RWPE2 (cell line): ENCODE measurements at regions not wholly inside any gene's neighbourhood (a gene's known extent, or its start where the extent isn't known, plus 50 kb on each side); places are given as distances from the start of the nearest gene placed in this dataset.
"Not testable (repeated sequence)": the region's sequence is repeated elsewhere in the genome, so short reads cannot be mapped to it uniquely, and the experiment has no call there.

Source experiments
- ATAC-seq: fragments of 200-7000 bp; cut with Tn5 transposase; 3 replicates; pipeline ENCODE4 v1.9.1; 2021; ENCODE audit warnings: low read depth
- DNase-seq: peaks from one replicate; pipeline ENCODE4 v3.0.0-alpha.2; 2020; ENCODE audit warnings: low spot score
- H3K27ac ChIP-seq: fragments of 450-650 bp; 2 replicates; pipeline ENCODE4 v1.5.1; 2017; ENCODE audit warnings: mild to moderate bottlenecking; ENCODE audit not compliant: poor library complexity, severe bottlenecking
- H3K27me3 ChIP-seq: fragments of 250-450 bp; sonication (Bioruptor Pico); 2 replicates; pipeline ENCODE4 v1.5.1; 2021; ENCODE audit warnings: mild to moderate bottlenecking, moderate library complexity; ENCODE audit not compliant: insufficient read depth, poor library complexity, severe bottlenecking
- H3K36me3 ChIP-seq: fragments of 250-450 bp; sonication (Bioruptor Pico); 2 replicates; pipeline ENCODE4 v1.5.1; 2020; ENCODE audit warnings: low read depth, mild to moderate bottlenecking, moderate library complexity
- H3K4me1 ChIP-seq: fragments of 250-450 bp; sonication (Bioruptor Pico); 2 replicates; pipeline ENCODE4 v1.5.1; 2021; ENCODE audit warnings: mild to moderate bottlenecking, moderate library complexity; ENCODE audit not compliant: insufficient read depth, poor library complexity, severe bottlenecking
- H3K4me3 ChIP-seq: fragments of 250-450 bp; sonication (Bioruptor Pico); 2 replicates; pipeline ENCODE4 v1.5.1; 2021; ENCODE audit warnings: mild to moderate bottlenecking, moderate library complexity; ENCODE audit not compliant: severe bottlenecking
- H3K9me3 ChIP-seq: fragments of 250-450 bp; sonication (Bioruptor Pico); 2 replicates; pipeline ENCODE4 v1.5.1; 2021; ENCODE audit warnings: mild to moderate bottlenecking, moderate library complexity; ENCODE audit not compliant: severe bottlenecking
- CTCF ChIP-seq: fragments of 450-650 bp; IDR thresholded peaks from one replicate; pipeline ENCODE4 v1.5.1; 2017; ENCODE audit warnings: mild to moderate bottlenecking, moderate library complexity; ENCODE audit not compliant: poor library complexity, severe bottlenecking

- Histone ChIP-seq H3K27ac (peak overlapping the region; percentile 49), H3K4me3 (no peak overlapping the region), H3K36me3 (no peaks in the 10 kb centered on the region), H3K9me3 (no peaks in the 10 kb centered on the region), H3K27me3 (no peaks in the 10 kb centered on the region), H3K4me1 (peaks cover 4% of the 10 kb centered on the region)
- no peak for TF ChIP-seq CTCF
- ATAC-seq (peak; percentile 87), DNase-seq (no peak)
Observed at GRCh38 chr12:17016116-17016864, 410.3 kb upstream of the LMO3 start.

DNA sequence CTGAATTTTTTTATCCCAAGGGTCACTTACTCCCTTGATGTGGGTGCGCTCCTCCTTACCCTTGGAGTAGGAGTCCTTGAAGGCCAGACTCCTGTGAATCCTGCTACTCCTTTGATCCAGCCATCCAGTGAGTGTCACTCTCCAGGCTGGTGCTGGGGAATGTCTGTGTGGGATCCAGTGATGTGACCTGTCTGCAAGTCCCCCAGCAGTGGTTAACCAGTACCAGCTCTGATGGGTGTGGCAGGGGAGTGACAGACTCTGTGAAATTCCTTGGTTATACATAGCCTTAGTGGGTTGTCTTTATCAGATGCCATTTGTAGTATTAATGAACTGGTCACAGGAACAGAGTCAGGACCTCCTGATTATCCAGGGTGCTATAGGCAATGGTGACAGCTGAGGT, 409.5 kb upstream of the LMO3 start:
- DNase-seq (no peak), ATAC-seq (no peak)
- H3K4me1 ChIP-seq = peaks cover 4% of the 10 kb centered on the region
- H3K27ac ChIP-seq = peak overlapping the region; percentile 49
- no peaks in the 10 kb centered on the region for H3K27me3 ChIP-seq
- H3K9me3 ChIP-seq = no peaks in the 10 kb centered on the region
- H3K36me3 ChIP-seq = no peaks in the 10 kb centered on the region
- TF ChIP-seq CTCF = no peak
- no peak overlapping the region for H3K4me3 ChIP-seq

- not testable (repeated sequence) for H3K27ac ChIP-seq, H3K4me3 ChIP-seq, H3K4me1 ChIP-seq, DNase-seq, ATAC-seq, H3K27me3 ChIP-seq, H3K9me3 ChIP-seq, H3K36me3 ChIP-seq
Observed at GRCh38 chr12:17007442-17008040, 401.6 kb upstream of the LMO3 start.

DNA sequence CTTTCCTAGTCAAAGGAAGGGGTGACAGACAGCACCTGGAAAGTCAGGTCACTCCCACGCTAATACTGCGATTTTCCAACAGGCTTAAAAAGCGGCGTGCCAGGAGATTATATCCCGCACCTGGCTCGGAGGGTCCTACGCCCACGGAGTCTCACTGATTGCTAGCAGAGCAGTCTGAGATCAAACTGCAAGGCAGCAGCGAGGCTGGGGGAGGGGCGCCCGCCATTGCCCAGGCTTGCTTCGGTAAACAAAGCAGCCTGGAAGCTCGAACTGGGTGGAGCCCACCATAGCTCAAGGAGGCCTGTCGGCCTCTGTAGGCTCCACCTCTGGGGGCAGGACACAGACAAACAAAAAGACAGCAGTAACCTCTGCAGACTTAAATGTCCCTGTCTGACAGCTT, 392.6 kb upstream of the LMO3 start:
- H3K36me3 ChIP-seq, ATAC-seq, H3K27ac ChIP-seq, H3K9me3 ChIP-seq, DNase-seq, H3K4me3 ChIP-seq, H3K4me1 ChIP-seq, H3K27me3 ChIP-seq: not testable (repeated sequence)

GRCh38 chr12:16984484-16984883, 378.5 kb upstream of the LMO3 start:
- ATAC-seq (no peak), DNase-seq (no peak)
- H3K27me3 ChIP-seq = no peaks in the 10 kb centered on the region
- H3K36me3 ChIP-seq = no peaks in the 10 kb centered on the region
- no peak overlapping the region for H3K4me3 ChIP-seq
- no peak for TF ChIP-seq CTCF
- H3K9me3 ChIP-seq = no peaks in the 10 kb centered on the region
- no peak overlapping the region for H3K27ac ChIP-seq
- H3K4me1 ChIP-seq = no peaks in the 10 kb centered on the region
